ENCODE measurements at regions not wholly inside any gene's neighbourhood (a gene's known extent, or its start where the extent isn't known, plus 50 kb on each side); places are given as distances from the start of the nearest gene placed in this dataset.

DNA sequence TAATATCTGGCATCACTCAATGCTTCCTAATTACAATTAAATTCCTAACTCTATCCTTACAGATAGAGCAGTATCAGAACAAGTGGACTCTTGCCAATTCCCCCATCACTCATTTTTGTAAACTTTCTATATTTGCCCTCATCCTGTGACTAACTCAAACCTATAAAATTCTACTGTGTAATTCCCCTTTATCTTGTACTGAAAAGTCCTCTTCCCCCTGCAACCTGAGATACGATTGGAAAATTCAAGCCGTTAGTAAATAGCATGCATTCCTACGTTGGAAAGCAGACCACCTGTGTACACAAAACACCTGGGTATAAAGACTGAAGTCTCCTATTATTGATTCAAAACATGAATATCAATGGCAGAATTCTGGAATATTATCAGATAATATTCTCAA, 70.4 kb upstream of the KCNQ5 start:
- no peak for TF ChIP-seq LEF1 (IDR thresholded peaks at IDR 0.05; ENCODE audit: borderline replicate concordance)
- TF ChIP-seq FOXK2 (IDR thresholded peaks at IDR 0.05): no peak
- TF ChIP-seq FOXM1 (IDR thresholded peaks at IDR 0.05; ENCODE audit: borderline replicate concordance): no peak
- TF ChIP-seq, protein P1, sequence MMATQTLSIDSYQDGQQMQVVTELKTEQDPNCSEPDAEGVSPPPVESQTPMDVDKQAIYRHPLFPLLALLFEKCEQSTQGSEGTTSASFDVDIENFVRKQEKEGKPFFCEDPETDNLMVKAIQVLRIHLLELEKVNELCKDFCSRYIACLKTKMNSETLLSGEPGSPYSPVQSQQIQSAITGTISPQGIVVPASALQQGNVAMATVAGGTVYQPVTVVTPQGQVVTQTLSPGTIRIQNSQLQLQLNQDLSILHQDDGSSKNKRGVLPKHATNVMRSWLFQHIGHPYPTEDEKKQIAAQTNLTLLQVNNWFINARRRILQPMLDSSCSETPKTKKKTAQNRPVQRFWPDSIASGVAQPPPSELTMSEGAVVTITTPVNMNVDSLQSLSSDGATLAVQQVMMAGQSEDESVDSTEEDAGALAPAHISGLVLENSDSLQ (IDR thresholded peaks at IDR 0.05): no peak
- no peak for TF ChIP-seq TARDBP (IDR thresholded peaks at IDR 0.05)
- no peak for TF ChIP-seq BHLHE40 (IDR thresholded peaks at IDR 0.05; ENCODE audit: borderline replicate concordance)
- no peak for TF ChIP-seq ELF4 (IDR thresholded peaks at IDR 0.05)
- no peak for TF ChIP-seq ARNT (IDR thresholded peaks at IDR 0.05)
- TF ChIP-seq NFRKB (IDR thresholded peaks at IDR 0.05): no peak
- TF ChIP-seq SP1 (IDR thresholded peaks at IDR 0.05): no peak
- TF ChIP-seq CTBP1 (IDR thresholded peaks at IDR 0.05; ENCODE audit: borderline replicate concordance): no peak
